ENCODE measurements at regions not wholly inside any gene's neighbourhood (a gene's known extent, or its start where the extent isn't known, plus 50 kb on each side); places are given as distances from the start of the nearest gene placed in this dataset.

- Mint-ChIP-seq H3K36me3 (ENCODE audit: insufficient read depth) (no peaks in the 10 kb centered on the region), H3K27ac (no peak overlapping the region), H3K4me3 (ENCODE audit: low read depth) (no peak overlapping the region), H3K27me3 (no peaks in the 10 kb centered on the region), H3K9me3 (ENCODE audit: low read depth) (peaks cover 5% of the 10 kb centered on the region), H3K4me1 (ENCODE audit: low read depth) (peaks cover 4% of the 10 kb centered on the region)
- no peak for TF ChIP-seq CTCF (IDR thresholded peaks at IDR 0.05; ENCODE audit: unreplicated experiment)
- DNase-seq (ENCODE audit: low spot score, unreplicated experiment): no peak
Measured at GRCh38 chr15:31523655-31524049, 197.0 kb downstream of the KLF13 start.

- Mint-ChIP-seq H3K4me1 (ENCODE audit: low read depth) (no peaks in the 10 kb centered on the region), H3K4me3 (ENCODE audit: low read depth) (no peak overlapping the region), H3K9me3 (ENCODE audit: low read depth) (no peaks in the 10 kb centered on the region), H3K36me3 (ENCODE audit: insufficient read depth) (no peaks in the 10 kb centered on the region), H3K27ac (no peak overlapping the region), H3K27me3 (no peaks in the 10 kb centered on the region)
- no peak for DNase-seq (ENCODE audit: low spot score, unreplicated experiment)
- TF ChIP-seq CTCF (IDR thresholded peaks at IDR 0.05; ENCODE audit: unreplicated experiment): no peak
Measured at GRCh38 chr15:31525185-31525695, 198.6 kb downstream of the KLF13 start.

GRCh38 chr15:31525988-31526665 is 199.5 kb downstream of the KLF13 start:
- no peaks in the 10 kb centered on the region for H3K36me3 Mint-ChIP-seq (ENCODE audit: insufficient read depth)
- H3K4me1 Mint-ChIP-seq (ENCODE audit: low read depth): no peaks in the 10 kb centered on the region
- TF ChIP-seq CTCF (IDR thresholded peaks at IDR 0.05; ENCODE audit: unreplicated experiment): no peak
- DNase-seq (ENCODE audit: low spot score, unreplicated experiment): no peak
- no peaks in the 10 kb centered on the region for H3K9me3 Mint-ChIP-seq (ENCODE audit: low read depth)
- no peak overlapping the region for H3K4me3 Mint-ChIP-seq (ENCODE audit: low read depth)
- H3K27me3 Mint-ChIP-seq: no peaks in the 10 kb centered on the region
- H3K27ac Mint-ChIP-seq: no peak overlapping the region

GRCh38 chr15:31526916-31527690 is 200.5 kb downstream of the KLF13 start:
- Mint-ChIP-seq H3K36me3 (ENCODE audit: insufficient read depth) (no peaks in the 10 kb centered on the region), H3K4me3 (ENCODE audit: low read depth) (no peak overlapping the region), H3K27ac (no peak overlapping the region), H3K9me3 (ENCODE audit: low read depth) (no peaks in the 10 kb centered on the region), H3K4me1 (ENCODE audit: low read depth) (no peaks in the 10 kb centered on the region), H3K27me3 (no peaks in the 10 kb centered on the region)
- DNase-seq (ENCODE audit: low spot score, unreplicated experiment): no peak
- TF ChIP-seq CTCF (IDR thresholded peaks at IDR 0.05; ENCODE audit: unreplicated experiment): no peak

GRCh38 chr15:31528846-31529245 is 202.2 kb downstream of the KLF13 start:
- Mint-ChIP-seq H3K27ac (no peak overlapping the region), H3K27me3 (no peaks in the 10 kb centered on the region), H3K4me1 (ENCODE audit: low read depth) (no peaks in the 10 kb centered on the region), H3K36me3 (ENCODE audit: insufficient read depth) (no peaks in the 10 kb centered on the region), H3K4me3 (ENCODE audit: low read depth) (no peak overlapping the region), H3K9me3 (ENCODE audit: low read depth) (peaks cover under 1% of the 10 kb centered on the region)
- DNase-seq (ENCODE audit: low spot score, unreplicated experiment): no peak
- no peak for TF ChIP-seq CTCF (IDR thresholded peaks at IDR 0.05; ENCODE audit: unreplicated experiment)

Measured in progenitor cell of endocrine pancreas (in vitro differentiated cells).